ENCODE measurements at regions not wholly inside any gene's neighbourhood (a gene's known extent, or its start where the extent isn't known, plus 50 kb on each side); places are given as distances from the start of the nearest gene placed in this dataset.

DNA sequence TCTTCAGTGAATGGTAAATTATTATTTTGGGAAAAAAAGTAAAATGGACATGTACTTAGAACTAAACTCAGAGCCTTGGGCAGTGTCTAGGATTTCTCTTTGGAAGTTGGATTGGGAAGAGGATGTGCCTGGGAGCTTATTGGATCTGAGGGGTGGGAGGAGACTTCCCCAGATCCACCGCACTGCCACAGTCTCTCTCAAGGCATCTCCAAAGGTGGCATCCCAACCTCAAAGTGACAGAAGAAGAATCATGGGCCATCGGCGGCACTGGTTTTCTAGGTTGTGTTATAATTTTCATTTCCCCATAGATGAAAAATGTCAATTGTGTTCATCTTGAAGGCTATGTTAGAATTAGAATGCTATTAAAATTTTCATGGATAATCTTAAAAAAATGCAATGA lies 66.8 kb upstream of the CD93 start:
- TF ChIP-seq, protein P1, sequence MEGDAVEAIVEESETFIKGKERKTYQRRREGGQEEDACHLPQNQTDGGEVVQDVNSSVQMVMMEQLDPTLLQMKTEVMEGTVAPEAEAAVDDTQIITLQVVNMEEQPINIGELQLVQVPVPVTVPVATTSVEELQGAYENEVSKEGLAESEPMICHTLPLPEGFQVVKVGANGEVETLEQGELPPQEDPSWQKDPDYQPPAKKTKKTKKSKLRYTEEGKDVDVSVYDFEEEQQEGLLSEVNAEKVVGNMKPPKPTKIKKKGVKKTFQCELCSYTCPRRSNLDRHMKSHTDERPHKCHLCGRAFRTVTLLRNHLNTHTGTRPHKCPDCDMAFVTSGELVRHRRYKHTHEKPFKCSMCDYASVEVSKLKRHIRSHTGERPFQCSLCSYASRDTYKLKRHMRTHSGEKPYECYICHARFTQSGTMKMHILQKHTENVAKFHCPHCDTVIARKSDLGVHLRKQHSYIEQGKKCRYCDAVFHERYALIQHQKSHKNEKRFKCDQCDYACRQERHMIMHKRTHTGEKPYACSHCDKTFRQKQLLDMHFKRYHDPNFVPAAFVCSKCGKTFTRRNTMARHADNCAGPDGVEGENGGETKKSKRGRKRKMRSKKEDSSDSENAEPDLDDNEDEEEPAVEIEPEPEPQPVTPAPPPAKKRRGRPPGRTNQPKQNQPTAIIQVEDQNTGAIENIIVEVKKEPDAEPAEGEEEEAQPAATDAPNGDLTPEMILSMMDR (IDR thresholded peaks at IDR 0.05): no peak
- TF ChIP-seq EP300 (IDR thresholded peaks at IDR 0.05) (no peak), POLR2A (IDR thresholded peaks at IDR 0.05) (no peak), POLR2AphosphoS5 (IDR thresholded peaks at IDR 0.05) (no peak)
- Histone ChIP-seq H3K4me1 (peaks cover 38 to 63% (median 51%) of the 10 kb centered on the region in 4 donors), H3K9me3 (no peaks in the 10 kb centered on the region), H3K36me3 (no peaks in the 10 kb centered on the region), H3K27me3 (no peaks in the 10 kb centered on the region), H3K4me3 (no peak overlapping the region), H3K27ac (peak overlapping the region; percentile 72 to 82 (median 79))
- 88 to 92% methylated on average over 3 of the region's 3 CpGs for WGBS, 2 donors
- no peak for ATAC-seq (ENCODE audit: low FRiP score in 2 of 2)
- no peak for DNase-seq

DNA sequence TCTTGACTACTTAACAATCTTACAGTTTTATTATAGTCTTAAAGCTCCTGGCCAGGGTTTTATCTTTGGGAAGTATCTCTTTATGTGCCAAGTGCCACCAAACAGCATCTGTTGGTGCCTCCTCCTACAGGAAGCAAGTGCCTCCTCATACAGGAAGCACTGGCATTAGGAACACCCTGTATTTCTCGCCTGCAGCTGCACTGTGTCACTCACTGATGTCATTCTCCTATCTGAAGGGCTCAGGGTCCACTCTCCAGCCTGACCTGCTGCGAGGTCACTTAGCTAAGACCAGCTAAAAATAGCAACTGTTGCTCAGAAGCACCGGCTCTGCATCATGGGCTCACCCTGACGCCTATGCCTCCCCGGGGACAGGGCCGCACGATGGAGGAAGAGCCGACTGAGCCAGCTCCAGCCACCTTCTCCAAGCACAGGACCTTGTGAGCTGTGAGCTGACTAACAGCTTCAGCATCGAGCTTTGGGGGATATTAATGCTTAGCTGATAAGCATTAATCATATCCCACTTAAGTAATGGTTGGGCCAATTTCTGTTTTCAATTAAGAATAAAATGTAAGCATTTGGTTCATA lies 66.3 kb upstream of the CD93 start:
- Histone ChIP-seq H3K4me3 (no peak overlapping the region), H3K36me3 (no peaks in the 10 kb centered on the region), H3K4me1 (peaks cover 43 to 65% (median 56%) of the 10 kb centered on the region in 4 donors), H3K9me3 (no peaks in the 10 kb centered on the region), H3K27me3 (no peaks in the 10 kb centered on the region), H3K27ac (peak overlapping the region; percentile 72 to 82 (median 79))
- DNase-seq (peak in 1 of 2 donors; percentile 87), ATAC-seq (ENCODE audit: low FRiP score in 2 of 2) (peak; percentile 61 to 76)
- peak in 2 of 4 donors; percentile 31 to 50 for TF ChIP-seq POLR2A (IDR thresholded peaks at IDR 0.05)
- TF ChIP-seq, protein P1 (IDR thresholded peaks at IDR 0.05): peak in 1 of 6 experiments; percentile 6
- peak; percentile 97 to 99 for TF ChIP-seq POLR2AphosphoS5 (IDR thresholded peaks at IDR 0.05)
- TF ChIP-seq EP300 (IDR thresholded peaks at IDR 0.05): peak; percentile 91 to 100 (median 97)
- WGBS, 2 donors: 31 to 38% methylated on average over 7 to 9 of the region's 9 CpGs

DNA sequence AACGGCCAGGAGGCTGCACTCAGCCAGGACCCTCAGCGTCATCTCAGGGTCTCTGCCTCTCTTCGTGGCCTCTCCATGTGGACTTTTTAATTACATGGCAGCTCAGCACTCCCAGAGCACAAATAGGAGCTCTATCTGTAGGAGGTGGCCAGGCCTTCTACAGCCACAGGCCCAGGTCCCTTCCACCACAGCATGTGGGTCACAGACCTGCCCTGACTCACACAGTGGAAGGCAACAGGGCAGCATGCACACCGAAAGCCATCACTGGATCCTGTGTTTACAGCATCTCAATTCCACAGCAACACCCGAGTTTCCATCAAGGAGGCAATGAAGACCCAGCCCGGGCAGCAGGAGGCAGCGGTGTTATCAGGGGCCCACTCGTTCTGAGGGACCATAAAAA lies 65.8 kb upstream of the CD93 start:
- TF ChIP-seq EP300 (IDR thresholded peaks at IDR 0.05) (no peak), POLR2AphosphoS5 (IDR thresholded peaks at IDR 0.05) (no peak), POLR2A (IDR thresholded peaks at IDR 0.05) (no peak)
- TF ChIP-seq, protein P1 (IDR thresholded peaks at IDR 0.05): no peak
- no peaks in the 10 kb centered on the region for H3K36me3 ChIP-seq
- no peaks in the 10 kb centered on the region for H3K9me3 ChIP-seq
- no peaks in the 10 kb centered on the region for H3K27me3 ChIP-seq
- 71 to 74% methylated on average over 4 to 8 of the region's 8 CpGs for WGBS, 2 donors
- peak in 1 of 2 donors; percentile 20 for DNase-seq
- no peak overlapping the region for H3K4me3 ChIP-seq
- peaks cover 47 to 70% (median 61%) of the 10 kb centered on the region in 4 donors for H3K4me1 ChIP-seq
- no peak for ATAC-seq (ENCODE audit: low FRiP score in 2 of 2)
- peak overlapping the region; percentile 62 to 82 (median 79) for H3K27ac ChIP-seq

DNA sequence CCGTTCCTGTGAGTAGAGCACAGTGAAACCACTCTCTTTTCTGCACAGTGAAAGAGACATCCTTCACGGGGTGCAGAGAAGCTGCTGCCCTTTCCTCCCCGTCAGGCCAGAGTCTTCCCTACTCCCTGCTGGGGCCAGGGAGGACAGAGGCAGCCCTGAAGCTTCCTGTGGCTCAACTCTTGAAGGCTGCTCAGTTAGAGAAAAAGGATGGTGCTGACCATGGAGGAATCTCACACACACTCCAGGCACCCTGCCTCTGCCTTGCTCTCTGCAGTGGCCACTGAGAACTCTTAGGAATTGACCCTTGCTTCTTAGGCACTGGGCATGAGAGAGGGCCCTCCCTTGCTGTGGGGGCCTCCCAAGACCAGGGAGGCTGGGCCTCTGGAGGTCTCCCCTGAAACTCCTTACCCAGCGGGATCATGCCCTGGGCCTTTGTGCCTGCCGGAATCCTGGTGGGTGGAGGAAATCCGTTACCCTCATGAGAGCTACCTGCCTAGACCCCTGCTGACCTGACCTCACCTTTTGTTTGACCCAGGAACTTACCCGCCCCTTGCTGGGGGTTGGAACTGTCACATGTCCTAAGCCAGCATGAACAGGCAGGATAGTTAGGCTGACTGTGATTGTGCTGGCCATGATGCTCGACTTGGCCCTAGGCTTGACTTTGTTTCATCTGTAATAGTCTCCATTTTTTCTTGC lies 65.0 kb upstream of the CD93 start:
- TF ChIP-seq, protein P1 (IDR thresholded peaks at IDR 0.05): no peak
- TF ChIP-seq POLR2AphosphoS5 (IDR thresholded peaks at IDR 0.05) (no peak), POLR2A (IDR thresholded peaks at IDR 0.05) (no peak), EP300 (IDR thresholded peaks at IDR 0.05) (no peak)
- Histone ChIP-seq H3K9me3 (no peaks in the 10 kb centered on the region), H3K27me3 (no peaks in the 10 kb centered on the region), H3K27ac (peak overlapping the region; percentile 62 to 82 (median 79)), H3K4me1 (peaks cover 42 to 67% (median 62%) of the 10 kb centered on the region in 4 donors), H3K4me3 (no peak overlapping the region), H3K36me3 (no peaks in the 10 kb centered on the region)
- no peak for DNase-seq
- ATAC-seq (ENCODE audit: low FRiP score in 2 of 2): no peak
- 77 to 78% methylated on average over 7 to 8 of the region's 8 CpGs for WGBS, 2 donors
